Heart left ventricle (tissue), 16 donors: ENCODE measurements at regions not wholly inside any gene's neighbourhood (a gene's known extent, or its start where the extent isn't known, plus 50 kb on each side); places are given as distances from the start of the nearest gene placed in this dataset.

Experiments used
- ATAC-seq, 4 donors: fragments of 200-7000 bp; cut with Tn5 transposase; one replicate each; pipeline ENCODE4 v1.9.1; 2020 to 2022; ENCODE audit warnings: moderate library complexity in 4 of 4, mild to moderate bottlenecking in 3 of 4, moderate number of reproducible peaks in 1 of 4
- DNase-seq, 5 donors: peaks; one replicate each; pipeline ENCODE4 v3.0.0-alpha.2; 2020
- H3K27ac ChIP-seq, 12 donors: fragments of 200-600 bp; sonication (generic) in 4 of 12; one replicate each; pipeline versions ENCODE4 v1.5.0 to v1.8.0; 2016 to 2022; ENCODE audit warnings: mild to moderate bottlenecking in 2 of 12
- H3K27me3 ChIP-seq, 9 donors: fragments of 200-600 bp; sonication (generic) in 2 of 9; one replicate each; pipeline versions ENCODE4 v1.5.1 to v1.8.0; 2016 to 2022; ENCODE audit warnings: mild to moderate bottlenecking in 3 of 9
- H3K36me3 ChIP-seq, 9 donors: fragments of 200-600 bp; sonication (generic) in 2 of 9; one replicate each; pipeline versions ENCODE4 v1.5.0 to v1.8.0; 2018 to 2022; ENCODE audit warnings: mild to moderate bottlenecking in 2 of 9
- H3K4me1 ChIP-seq, 12 donors: fragments of 200-600 bp; sonication (generic) in 4 of 12; one replicate each; pipeline versions ENCODE4 v1.5.0 to v1.8.0; 2016 to 2022; ENCODE audit warnings: mild to moderate bottlenecking in 3 of 12
- H3K4me3 ChIP-seq, 12 donors: fragments of 200-600 bp; sonication (generic) in 4 of 12; one replicate each; pipeline versions ENCODE4 v1.5.0 to v1.8.0; 2017 to 2022; ENCODE audit warnings: mild to moderate bottlenecking in 9 of 12, moderate library complexity in 4 of 12
- H3K9me3 ChIP-seq, 12 donors: fragments of 200-600 bp; sonication (generic) in 4 of 12; one replicate each; pipeline versions ENCODE4 v1.5.0 to v1.8.0; 2016 to 2022; ENCODE audit warnings: mild to moderate bottlenecking in 1 of 12
- CTCF ChIP-seq, 12 donors: fragments of 200-600 bp; sonication (generic) in 4 of 12; IDR thresholded peaks; one replicate each; pipeline versions ENCODE4 v1.5.0 to v1.8.0; 2018 to 2022; ENCODE audit warnings: antibody characterized with exemption in 12 of 12, mild to moderate bottlenecking in 5 of 12
- POLR2A ChIP-seq, 2 donors: fragments of 450-650 bp; IDR thresholded peaks; one replicate each; pipeline ENCODE4 v1.6.1; 2017; ENCODE audit warnings: antibody characterized with exemption in 2 of 2, mild to moderate bottlenecking in 2 of 2, moderate library complexity in 2 of 2
- WGBS, 4 donors: extraction: QIAGEN DNeasy Blood & Tissue Kit in 2 of 4; methylation state at CpG; one replicate each; pipeline versions ENCODE4 v1.1.5 to v1.1.7; 2013 to 2018; 5-methylcytosine and 5-hydroxymethylcytosine counted together
- intact Hi-C, 10 donors: fragments of 100-400 bp; cut with DNase I; formaldehyde crosslinking; loops; one replicate each; pipeline versions ENCODE4 v1.11.1 to v1.14.2; 2022
- donor health status: ischemic (EF 13 %, LVEDD 7.1; RV severe dilation, severe dysfunction).
- donor health status: healthy with polysubstance abuse.
- donor health status: DM: no; HTN: yes; CAD: no.
- donor health status: DM: no; HTN: no; CAD: no.
- donor health status: ischemic (EF 25% LVEDD 6.9; RV normal size, moderate dysfunction).
- donor health status: ischemic (EF 25% LVEDD 5.7; RV mildly dilated, moderate dysfunction).
- donor health status: healthy.
- donor health status: DM: yes; HTN: yes; CAD: no.
- donor health status: ischemic (EF 35%, LVEDD 5.7; RV mildly dilated, moderate dysfunction).
- donor health status: nonischemic (EF 11% LVEDD 7.7; RV severe dilation, severe dysfunction).
- donor health status: DM: yes; HTN: yes; CAD: no.
- donor health status: PGD.
- donor health status: ischemic (EF 29% LVEDD 5.4; RV normal size, mild dysfunction).
- donor health status: nonischemic (EF 23%, LVEDD 6.1; RV moderate dilation, normal function).

GRCh38 chr3:168533600-168533999, 437.9 kb upstream of the GOLIM4 start:
- 71 to 88% (median 82%) methylated on average over 2 of the region's 2 CpGs for WGBS, 4 donors
- H3K27ac ChIP-seq, result no peak overlapping the region
- no peaks in the 10 kb centered on the region for H3K9me3 ChIP-seq
- H3K4me3 ChIP-seq, result no peak overlapping the region
- intact Hi-C loops, result no loop called here
- TF ChIP-seq POLR2A (IDR thresholded peaks at IDR 0.05) (no peak), CTCF (IDR thresholded peaks at IDR 0.05) (no peak)
- no peaks in the 10 kb centered on the region for H3K27me3 ChIP-seq
- no peaks in the 10 kb centered on the region for H3K36me3 ChIP-seq
- no peak for ATAC-seq
- no peak for DNase-seq
- H3K4me1 ChIP-seq, result no peaks in the 10 kb centered on the region

GRCh38 chr3:168532135-168532534, 436.4 kb upstream of the GOLIM4 start:
- Histone ChIP-seq H3K27me3 (no peaks in the 10 kb centered on the region), H3K9me3 (no peaks in the 10 kb centered on the region), H3K4me3 (no peak overlapping the region), H3K4me1 (no peaks in the 10 kb centered on the region), H3K36me3 (no peaks in the 10 kb centered on the region), H3K27ac (no peak overlapping the region)
- DNase-seq, result no peak
- no peak for ATAC-seq
- intact Hi-C loops, result no loop called here
- TF ChIP-seq CTCF (IDR thresholded peaks at IDR 0.05) (no peak), POLR2A (IDR thresholded peaks at IDR 0.05) (no peak)
- 94 to 100% (median 98%) methylated on average over 1 of the region's 1 CpG for WGBS, 4 donors

- no peak overlapping the region for H3K27ac ChIP-seq
- ATAC-seq, result no peak
- intact Hi-C loops, result no loop called here
- no peaks in the 10 kb centered on the region for H3K27me3 ChIP-seq
- 82 to 89% (median 85%) methylated on average over 4 of the region's 4 CpGs for WGBS, 4 donors
- DNase-seq, result no peak
- H3K9me3 ChIP-seq, result no peaks in the 10 kb centered on the region
- no peaks in the 10 kb centered on the region for H3K4me1 ChIP-seq
- H3K36me3 ChIP-seq, result no peaks in the 10 kb centered on the region
- no peak overlapping the region for H3K4me3 ChIP-seq
- TF ChIP-seq POLR2A (IDR thresholded peaks at IDR 0.05) (no peak), CTCF (IDR thresholded peaks at IDR 0.05) (no peak)
Observed at GRCh38 chr3:168531116-168531515, 435.4 kb upstream of the GOLIM4 start.

- no peak for DNase-seq
- 86 to 88% (median 87%) methylated on average over 1 of the region's 1 CpG for WGBS, 4 donors
- TF ChIP-seq CTCF (IDR thresholded peaks at IDR 0.05) (no peak), POLR2A (IDR thresholded peaks at IDR 0.05) (no peak)
- Histone ChIP-seq H3K36me3 (no peaks in the 10 kb centered on the region), H3K27me3 (no peaks in the 10 kb centered on the region), H3K4me1 (no peaks in the 10 kb centered on the region), H3K9me3 (no peaks in the 10 kb centered on the region), H3K4me3 (no peak overlapping the region), H3K27ac (no peak overlapping the region)
- intact Hi-C loops, result no loop called here
- no peak for ATAC-seq
Observed at GRCh38 chr3:168524129-168524528, 428.4 kb upstream of the GOLIM4 start.
